ENCODE measurements at regions not wholly inside any gene's neighbourhood (a gene's known extent, or its start where the extent isn't known, plus 50 kb on each side); places are given as distances from the start of the nearest gene placed in this dataset.

DNA sequence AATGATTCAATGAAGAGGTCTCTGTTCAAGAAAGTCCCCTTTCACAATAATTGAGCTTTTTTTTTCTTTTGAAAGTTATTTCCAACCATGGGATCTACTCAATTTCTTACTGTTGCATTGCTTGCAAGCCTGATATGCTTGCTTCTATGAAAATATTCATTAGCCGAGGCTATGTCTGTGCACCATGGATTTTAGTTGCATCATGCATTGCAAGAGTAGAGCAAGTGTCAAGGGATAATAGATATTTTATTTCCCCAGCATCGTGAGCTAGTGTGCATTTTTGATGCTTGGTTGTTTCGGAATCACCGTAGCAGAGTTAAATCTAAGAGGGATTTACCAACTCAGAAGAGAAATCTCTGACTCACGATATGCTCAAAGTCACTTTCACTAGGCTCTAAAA is 222.0 kb downstream of the SH2D4B start:
- TF ChIP-seq, protein P1, sequence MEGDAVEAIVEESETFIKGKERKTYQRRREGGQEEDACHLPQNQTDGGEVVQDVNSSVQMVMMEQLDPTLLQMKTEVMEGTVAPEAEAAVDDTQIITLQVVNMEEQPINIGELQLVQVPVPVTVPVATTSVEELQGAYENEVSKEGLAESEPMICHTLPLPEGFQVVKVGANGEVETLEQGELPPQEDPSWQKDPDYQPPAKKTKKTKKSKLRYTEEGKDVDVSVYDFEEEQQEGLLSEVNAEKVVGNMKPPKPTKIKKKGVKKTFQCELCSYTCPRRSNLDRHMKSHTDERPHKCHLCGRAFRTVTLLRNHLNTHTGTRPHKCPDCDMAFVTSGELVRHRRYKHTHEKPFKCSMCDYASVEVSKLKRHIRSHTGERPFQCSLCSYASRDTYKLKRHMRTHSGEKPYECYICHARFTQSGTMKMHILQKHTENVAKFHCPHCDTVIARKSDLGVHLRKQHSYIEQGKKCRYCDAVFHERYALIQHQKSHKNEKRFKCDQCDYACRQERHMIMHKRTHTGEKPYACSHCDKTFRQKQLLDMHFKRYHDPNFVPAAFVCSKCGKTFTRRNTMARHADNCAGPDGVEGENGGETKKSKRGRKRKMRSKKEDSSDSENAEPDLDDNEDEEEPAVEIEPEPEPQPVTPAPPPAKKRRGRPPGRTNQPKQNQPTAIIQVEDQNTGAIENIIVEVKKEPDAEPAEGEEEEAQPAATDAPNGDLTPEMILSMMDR (IDR thresholded peaks at IDR 0.05): no peak
- TF ChIP-seq POLR2AphosphoS5 (IDR thresholded peaks at IDR 0.05): no peak
- no peak for TF ChIP-seq EP300 (IDR thresholded peaks at IDR 0.05)

Data from stomach (tissue), 4 donors.